ENCODE measurements at regions not wholly inside any gene's neighbourhood (a gene's known extent, or its start where the extent isn't known, plus 50 kb on each side); places are given as distances from the start of the nearest gene placed in this dataset.

- DNase-seq, result no peak
Measured at GRCh38 chr20:34163307-34163706, 51.3 kb upstream of the EIF2S2 start.

- no peak for DNase-seq
Measured at GRCh38 chr20:34164381-34164984, 52.4 kb upstream of the EIF2S2 start.

DNA sequence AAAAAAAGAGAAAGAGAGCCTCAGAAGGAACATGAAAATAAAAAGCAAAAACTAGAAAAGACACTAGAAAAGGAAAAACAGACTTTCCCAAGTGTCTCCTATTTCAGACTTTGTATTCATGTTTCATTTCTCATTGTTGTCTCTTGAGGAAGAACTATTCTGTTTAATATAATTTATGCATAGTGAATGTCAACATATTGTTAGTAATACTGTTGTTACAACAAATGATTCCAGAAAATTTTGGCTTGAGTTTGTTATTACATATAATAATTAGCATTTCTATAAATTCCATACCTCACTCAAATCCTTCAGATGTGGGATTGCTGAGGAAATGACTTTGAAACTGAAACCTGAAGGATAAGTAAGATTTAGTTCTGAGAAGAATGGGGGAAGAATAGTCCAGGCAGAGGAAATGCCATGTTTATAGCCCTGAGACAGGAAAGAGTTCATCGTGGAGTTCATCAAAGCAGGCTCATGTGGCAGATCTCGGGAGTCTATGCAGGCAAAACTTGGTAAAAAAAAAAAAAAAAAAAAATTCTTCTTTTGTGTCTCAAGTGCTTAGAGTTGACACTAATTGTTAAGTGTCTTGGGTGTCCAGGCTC, 53.1 kb upstream of the EIF2S2 start:
- DNase-seq, result no peak

- no peak for DNase-seq
Measured at GRCh38 chr20:34171640-34172039, 59.6 kb upstream of the EIF2S2 start.

- no peak for DNase-seq
Measured at GRCh38 chr20:34172926-34173325, 60.9 kb upstream of the EIF2S2 start.

DNA sequence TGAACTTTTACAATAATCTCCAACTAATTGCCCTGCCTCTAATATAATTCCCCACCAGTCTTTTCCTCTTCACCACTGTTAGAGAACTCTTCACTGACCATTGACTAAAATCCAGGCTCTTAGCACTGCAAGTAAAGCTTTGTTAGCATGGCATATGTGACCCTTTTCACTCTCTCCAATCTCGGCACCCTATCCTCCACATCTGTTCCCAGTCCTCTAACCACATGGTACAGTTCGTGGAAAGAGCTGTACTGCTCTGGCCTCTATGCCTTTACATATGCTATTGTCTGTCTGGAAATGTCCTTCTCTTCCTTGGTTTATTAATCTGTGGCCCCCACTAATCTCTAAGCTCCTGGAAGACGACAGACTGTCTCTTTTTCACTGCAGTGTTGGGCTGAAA, 63.0 kb upstream of the EIF2S2 start:
- DNase-seq, result no peak

DNA sequence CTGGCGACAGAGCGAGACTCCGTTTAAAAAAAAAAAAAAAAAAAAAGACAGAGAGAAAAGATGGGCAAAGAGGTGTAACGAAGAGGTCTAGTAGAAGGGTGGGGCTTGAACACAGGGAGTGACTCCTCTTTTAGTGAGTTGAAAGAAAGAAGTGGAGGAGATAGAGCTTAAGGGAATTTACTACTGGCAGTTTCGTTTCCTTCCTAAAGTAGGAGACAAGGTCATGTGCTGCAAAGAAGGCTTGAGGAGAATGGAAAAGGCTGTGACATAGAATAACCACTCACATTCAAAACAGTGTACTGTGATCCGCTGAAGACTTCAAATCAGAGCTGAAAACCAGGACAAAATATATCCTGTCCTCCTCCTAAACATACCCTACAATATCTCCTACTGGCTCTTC, 63.8 kb upstream of the EIF2S2 start:
- DNase-seq, result no peak

DNA sequence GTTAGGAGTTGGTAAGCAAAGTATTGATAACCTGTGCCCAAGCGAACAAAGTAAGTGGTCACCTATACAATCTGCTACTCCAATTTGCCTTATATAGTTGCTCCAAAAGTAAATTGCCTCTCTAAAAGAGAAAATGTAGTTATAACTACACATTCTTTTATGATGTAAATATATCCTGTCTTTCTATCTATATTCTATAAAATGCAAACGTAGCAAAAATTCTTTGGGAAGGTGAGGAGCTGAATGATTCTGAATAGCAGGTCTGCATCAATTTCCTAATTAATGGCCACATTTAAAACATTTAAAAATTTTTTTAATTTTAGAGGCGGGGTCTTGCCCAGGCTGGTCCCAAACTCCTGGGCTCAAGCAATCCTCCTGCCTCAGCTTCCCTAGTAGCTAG, 64.2 kb upstream of the ASIP start:
- DNase-seq, result no peak

DNA sequence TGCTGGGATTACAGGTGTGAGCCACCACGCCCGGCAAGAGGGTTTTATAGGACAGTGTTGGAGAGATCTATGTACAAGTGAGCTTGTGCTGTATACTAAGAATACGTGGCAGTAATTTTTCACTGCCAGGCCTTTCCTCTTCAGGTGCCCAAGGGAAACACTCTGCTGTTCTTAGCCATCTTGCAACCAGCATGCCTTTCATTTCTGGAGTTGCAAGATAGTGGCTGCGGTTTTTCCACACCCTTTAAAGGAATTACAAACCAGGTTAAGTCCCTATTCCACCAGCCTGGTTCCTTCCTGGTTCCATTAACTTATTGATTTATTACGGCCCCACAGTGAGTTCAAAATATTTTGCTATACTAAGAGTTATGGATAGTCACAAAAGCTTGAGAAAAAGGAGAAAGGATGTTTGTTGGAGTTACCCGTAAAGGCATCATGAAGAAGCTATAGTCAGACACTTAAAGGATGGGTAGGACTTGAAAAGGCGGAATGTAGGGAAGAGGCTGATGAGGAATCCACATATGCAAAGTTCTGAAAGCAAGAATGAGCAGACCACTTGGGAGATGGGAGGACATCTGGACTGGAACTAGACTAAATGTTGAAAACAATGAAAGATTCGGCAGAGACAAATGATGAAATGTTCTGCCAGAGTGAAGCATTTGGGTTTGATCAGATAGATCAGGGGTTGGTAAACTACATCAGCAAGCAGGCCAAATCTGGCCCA, 61.4 kb upstream of the ASIP start:
- no peak for DNase-seq

DNA sequence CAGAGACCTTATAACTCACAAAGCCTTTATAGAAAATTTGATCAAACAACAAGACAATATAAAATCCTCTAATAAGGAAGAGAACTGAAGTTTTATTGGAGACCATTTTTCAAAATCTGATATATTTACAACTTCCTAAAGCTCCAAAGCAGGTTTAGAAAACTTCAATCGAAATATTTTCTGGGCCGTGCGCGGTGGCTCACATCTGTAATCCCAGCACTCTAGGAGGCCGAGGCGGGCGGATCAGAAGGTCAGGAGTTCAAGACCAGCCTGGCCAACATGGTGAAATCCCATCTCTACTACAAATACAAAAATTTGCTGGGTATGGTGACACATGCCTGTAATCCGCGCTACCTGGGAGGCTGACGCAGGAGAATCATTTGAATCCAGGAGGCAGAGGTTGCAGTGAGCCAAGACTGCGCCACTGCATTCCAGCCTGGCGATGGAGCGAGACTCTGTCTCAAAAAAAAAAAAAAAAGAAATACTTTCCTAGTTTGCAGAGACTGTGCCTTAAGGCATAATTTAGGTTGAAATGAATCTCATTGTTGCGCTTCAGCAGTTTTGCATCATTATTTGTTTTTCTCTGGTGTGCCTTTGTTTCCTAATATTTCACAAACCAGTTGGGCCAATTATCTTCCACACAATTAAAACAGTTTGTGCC, 60.6 kb upstream of the ASIP start:
- DNase-seq, result no peak

- DNase-seq, result no peak
Measured at GRCh38 chr20:34181484-34181883, 59.7 kb upstream of the ASIP start.

DNA sequence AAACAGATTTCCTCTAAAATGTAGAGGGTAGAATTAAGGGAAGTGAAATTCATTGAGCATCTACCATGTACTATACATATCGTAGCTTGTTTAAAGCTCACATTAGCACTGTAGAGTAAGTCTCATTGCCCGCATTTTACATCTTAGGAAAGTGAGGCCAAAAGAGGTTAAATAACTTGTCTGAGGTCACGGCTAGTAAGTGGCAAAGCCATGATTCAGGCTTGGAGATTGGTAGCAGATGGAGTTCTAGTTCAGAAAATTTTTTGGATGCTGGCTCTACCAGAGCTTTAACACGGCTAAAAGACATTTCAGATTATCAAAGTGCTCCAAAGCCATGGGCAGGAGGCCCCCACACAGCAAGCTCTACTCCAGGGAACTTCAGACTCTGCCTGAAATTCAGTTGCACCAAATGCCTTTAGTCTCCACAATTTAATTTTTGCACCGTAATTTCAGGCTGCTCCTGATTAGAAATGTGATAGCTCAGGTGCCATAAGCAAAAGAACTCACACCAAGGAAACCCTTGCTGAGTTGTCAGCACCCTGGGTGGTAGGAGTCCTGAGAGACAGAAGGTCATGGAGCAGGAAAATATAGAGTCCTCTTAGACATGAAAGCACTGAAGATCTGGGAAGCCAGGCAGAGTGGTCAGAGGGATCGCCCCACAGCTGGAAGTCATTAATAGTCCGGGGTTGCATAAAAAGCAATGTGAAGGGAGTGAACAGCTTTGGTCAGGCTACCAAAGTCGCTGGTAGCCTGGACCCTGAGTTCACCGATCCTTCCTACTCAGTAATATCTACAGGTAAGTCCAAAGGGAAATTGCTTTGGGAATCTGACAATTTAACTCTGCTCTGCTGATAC, 55.2 kb upstream of the ASIP start:
- no peak for DNase-seq

DNA sequence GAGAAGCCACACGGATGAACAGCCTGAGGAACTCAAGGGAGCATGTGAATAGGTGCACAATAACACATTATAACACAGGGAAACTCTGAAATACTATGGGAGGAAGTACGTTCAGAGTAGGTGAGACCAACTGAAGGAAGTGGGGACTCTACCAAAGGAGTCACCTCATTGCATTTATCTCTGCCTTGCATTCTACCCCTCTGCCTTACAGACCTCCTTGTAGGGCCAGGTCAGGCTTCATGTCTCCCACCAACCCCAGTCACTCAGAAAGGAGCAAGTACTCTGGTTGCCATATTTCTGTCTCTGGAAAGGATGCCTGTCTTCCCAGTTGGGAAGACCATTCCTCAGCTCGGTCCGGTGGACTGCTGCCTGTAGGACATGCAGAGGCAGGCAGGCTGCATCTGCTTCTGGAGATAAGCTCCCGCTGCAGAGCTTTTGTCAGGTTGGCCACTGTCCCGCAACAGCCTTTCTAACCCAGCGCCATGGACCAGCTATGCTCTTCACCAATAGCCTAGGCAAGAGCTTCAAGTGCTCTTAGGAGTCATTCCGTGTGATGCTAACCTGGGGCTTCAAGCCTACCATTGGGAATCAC, 51.6 kb upstream of the ASIP start:
- DNase-seq, result no peak

DNA sequence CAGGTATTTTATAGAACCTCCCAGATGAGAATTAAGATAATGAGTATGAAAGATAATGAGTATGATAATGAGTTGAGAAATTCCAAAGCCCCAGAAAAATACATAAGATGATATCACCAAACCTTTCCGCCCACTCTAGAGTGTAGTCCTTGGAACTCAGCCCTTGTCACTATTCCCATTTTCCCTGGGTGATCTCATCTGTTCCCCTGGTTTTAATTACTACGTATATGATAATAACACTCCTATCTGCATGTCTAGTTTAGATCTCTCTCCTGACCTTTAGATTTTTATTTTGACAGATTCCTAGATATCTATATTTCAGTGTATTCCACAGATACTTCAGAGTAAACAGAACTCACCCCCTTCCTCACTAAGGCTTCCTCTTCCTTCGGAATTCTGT, 51.0 kb upstream of the ASIP start:
- DNase-seq, result no peak

DNA sequence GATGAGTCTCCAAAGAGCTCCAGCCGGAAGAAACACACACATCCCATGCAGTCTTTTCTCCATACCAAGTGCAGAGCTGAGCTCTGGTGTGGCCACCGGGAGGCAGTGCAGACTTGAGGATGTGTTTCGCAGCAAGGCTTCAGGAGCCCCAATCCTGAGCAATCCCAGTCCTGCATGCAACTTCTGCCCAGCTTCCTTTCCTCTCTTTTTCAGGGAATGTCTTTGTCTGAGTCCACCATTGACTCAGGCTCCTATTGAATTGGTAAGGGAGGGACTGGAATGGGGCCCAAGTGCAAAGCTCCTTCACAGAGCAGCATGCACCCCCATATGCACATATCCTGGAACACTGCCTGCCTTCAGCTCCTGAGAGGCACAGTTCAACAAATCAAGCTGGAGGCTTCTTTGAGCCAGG, 50.5 kb upstream of the ASIP start:
- DNase-seq, result peak; percentile 57

Measured in NCI-H345 (cell line).